Eye (tissue), 1 donor: ENCODE measurements at regions not wholly inside any gene's neighbourhood (a gene's known extent, or its start where the extent isn't known, plus 50 kb on each side); places are given as distances from the start of the nearest gene placed in this dataset.

ENCODE experiments used
- DNase-seq: peaks from one replicate; pipeline ENCODE4 v3.0.0-alpha.2; 2015

DNA sequence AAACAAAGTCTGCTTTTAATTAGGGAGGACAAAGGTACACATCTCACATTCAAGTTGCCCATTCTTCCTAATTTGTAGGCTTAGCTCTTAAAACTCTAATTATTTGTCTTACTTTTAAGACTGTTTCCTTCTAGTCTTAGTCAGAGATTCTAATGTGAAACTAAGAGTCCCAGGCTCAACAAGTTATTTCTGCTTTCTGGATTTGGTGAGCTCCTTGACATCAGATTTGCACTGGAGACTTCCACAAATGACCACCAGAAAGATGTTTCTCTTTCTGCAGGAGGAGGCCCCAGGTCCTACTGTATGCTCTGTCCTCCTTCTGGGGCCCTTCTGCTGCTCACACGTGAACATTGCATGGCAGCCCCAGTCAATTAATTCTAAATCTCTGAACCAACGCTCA, 194.2 kb upstream of the JUN start:
- no peak for DNase-seq

DNA sequence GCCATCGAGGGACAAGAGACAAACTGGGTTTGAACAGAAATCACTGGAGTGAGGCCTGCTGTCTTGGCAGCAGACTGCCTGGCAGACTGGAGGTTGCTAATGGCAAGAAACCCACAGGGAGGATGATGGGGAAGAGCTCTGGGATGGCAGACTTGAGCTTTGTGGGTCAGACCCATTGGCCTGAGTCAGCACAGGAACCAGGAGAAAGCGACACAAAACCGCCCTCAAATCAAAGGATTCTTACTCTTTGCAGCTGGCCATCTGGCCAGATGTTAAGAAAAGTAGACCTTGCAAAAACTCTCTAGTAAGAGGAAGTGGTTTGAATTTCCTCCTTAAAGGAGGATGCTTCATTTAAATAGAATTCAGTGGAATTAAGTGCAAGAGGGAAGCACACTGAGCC, 195.2 kb upstream of the JUN start:
- DNase-seq = no peak

DNA sequence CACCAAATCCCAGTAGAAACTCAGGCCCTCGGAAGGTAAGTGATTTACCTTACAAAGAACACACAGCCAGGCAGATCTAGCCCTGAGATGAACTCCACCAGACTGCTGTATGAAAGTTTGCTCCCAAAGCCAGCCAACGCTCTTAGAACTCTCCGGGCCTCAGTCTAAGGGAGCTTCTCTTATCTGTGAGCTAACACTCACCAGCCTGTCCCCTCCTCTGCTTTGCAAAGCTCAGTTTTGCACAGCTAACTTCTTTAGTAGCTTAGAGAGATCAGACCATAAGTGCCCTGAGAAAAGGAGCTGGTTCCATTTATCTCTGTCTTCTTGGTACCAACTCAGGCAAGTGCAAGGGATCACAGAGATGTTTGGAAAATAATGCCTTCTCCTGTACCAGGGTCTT, 195.8 kb upstream of the JUN start:
- no peak for DNase-seq

DNA sequence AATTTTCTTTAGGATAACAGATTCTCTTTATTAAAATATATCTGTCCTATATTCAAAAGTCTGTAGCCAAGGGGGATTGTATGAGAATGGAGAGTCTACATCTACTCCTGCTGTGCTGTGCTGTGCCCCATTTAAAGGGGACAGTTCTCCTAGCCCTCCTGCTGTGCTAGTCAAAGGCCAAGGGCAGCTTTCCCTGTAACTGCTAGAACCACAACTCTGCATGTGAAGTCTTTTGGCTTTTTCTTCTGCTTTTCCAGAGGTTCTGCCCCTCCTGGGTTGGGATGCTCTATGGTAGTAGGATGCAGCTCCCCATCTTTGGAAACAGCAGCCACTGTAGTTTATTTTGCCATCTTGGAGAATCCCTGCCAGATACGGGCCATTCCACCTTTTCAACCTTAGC, 197.5 kb upstream of the JUN start:
- DNase-seq = no peak

DNA sequence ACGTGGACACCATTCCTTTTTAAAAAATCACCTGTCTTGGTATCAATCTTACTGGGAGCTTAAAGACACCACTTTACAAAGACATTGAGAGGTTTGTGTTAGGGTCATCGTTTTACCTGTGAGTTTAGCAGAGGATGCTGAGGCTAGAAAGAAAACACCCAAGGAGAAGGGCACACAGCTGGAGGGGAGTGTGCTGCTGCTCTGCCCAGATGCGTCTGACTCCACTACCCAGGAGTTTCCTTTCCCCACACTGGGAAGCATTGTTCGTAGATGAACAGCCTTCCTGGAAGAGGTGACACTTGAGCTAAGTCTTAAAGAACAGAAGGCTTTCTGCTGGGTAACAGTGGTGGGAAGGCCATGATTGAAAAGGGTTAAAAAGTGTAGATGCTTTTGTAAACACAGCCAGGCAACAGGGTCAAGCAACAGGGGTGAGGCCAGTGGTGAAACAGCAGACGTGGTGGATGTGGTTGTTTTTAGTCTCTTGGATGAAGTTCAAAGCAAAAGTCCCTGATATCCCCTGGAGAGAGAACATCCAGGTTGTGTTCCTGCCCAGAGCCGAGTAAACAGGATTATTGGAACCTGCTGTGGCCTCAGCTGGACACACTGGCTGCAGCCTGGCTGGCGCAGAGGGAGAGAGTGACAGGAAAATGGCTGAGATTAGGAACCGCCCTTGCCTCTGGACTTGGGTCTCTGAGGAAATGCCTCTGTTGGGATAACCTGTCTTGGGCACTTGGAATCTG, 198.6 kb upstream of the JUN start:
- DNase-seq = no peak

DNA sequence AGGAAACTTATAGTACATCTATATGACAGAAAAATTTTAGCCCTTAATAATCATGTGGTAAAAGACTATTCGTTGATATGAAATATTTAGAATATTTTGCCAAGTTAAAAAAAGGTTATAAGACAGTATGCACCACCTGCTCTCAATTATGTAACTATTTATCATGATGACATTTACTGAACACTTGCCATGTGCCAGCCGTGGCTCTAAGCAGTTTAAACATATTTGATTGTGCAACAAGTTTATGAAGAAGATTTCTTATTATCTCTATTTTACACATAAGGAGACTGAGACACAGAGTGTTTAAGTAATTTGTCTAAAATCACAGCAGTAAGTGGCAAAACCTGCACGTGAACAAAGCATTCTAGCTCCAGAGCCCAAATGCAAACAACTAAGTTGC, 199.3 kb upstream of the JUN start:
- DNase-seq = no peak

DNA sequence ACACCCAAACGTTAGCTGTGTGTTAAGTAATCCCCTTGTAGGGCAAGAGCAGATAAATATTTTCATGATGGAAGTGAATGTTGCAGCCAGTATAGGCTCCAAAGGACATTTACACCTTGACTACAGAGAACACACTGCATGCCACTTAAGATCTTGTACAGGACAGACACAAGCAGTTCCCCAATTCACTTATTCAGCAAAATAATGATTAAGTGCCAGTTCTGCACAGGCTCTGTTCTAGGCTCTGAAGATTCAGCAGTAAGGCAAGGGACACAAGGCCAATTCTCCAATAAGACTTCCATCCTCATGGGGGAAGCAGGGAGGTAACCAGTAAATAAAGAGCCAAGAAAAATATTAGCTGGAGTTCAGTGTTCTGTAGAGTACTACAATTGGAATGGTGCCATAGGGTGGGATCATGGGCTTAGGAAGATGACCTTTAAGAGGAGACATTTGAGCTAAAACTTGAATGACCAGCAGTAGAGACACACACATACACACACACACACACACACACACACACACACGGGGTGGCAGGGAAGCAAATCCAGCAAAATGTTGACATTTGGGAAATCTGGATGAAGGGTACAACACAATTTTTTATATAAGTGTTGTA, 199.9 kb upstream of the JUN start:
- DNase-seq = no peak

DNA sequence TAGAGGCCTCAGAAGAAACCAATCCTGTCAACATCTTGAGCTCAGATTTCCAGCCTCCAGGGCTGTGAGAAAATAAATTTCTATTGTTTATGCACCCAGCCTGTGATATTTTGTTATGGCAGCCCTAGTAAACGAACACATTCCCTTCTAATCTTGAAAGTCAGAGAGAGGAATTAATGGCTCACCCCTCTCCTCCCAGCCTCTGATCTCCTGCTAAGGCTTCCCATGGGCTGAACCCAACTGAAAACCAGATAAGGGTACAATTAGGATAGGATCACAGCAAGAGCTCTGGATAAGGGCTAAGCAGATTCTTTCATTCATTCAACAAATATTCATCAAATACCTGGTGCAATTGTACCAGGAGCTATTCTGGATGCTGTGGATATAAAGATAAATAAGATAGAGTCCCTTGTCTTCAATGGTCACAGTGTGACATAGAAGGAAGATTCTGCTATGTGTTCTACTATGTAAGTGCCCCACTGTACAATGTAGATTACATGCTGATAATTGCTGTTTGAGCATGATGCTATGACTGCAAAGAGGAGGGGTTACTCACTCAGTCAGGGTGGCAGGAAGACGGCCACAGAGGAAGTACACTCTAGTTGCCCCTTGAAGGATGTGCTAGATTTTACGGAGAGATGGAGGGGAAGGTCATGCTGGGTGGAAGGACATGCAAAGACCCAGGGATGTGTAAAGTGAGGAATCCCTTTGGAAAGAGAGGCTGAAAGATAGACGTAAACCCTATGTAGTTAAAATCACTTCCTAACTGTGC, 203.3 kb upstream of the JUN start:
- no peak for DNase-seq

DNA sequence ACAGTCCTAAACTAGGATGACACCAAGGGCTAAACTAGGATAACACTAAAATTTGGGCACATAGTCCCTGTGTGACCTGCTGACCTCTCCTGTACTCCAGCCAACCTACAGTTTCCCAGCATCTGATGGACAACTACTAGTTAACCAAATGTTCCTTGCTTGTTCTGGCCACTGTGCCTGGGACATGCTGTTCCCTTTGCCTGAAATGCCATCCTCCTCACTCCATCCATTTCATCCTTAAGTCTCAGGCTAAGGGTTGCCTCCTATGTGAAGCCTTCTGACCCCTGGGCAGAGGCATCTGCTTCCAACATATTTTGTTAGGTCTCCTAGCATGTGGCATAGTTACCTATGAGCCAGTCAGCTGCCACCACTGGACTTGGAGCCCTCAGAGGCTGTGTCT, 204.9 kb upstream of the JUN start:
- DNase-seq = no peak

DNA sequence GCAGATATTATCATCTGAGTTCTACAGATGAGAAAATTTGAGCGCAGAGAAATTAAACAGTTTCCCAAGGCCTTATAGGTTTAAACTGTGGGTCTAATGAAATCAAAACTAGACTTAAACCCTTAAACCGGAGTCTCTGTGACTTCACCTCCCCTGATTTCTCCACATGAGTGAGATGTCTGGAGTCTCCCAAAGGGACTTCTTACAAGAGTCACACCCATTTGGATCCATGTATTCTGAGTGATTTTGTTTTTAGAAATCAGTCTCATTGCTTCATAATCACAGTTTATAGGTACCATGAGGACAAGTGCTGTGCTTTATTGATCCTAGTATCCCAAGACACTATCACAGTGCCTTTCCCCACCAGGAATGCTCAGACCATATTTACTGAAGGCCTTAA, 206.0 kb upstream of the JUN start:
- no peak for DNase-seq

DNA sequence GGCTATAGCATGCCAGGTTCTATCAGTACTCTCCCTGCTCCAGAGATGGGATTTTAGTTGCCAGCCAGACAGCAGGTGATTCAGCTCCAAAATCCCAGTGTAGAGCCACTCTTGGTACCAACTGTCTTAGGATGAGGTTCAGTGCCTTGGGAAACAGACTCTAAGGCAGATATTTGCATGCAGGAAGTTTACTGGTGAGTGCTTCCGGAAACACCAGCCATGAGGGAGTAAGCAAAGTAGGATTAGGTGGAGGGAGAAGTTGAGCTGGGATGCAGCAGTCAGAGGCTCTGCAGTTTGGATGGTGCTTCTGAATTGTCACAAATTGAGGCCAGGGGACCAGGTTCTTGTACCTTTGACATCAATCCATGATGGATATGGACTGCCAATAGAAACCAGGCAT, 207.5 kb upstream of the JUN start:
- DNase-seq = no peak

DNA sequence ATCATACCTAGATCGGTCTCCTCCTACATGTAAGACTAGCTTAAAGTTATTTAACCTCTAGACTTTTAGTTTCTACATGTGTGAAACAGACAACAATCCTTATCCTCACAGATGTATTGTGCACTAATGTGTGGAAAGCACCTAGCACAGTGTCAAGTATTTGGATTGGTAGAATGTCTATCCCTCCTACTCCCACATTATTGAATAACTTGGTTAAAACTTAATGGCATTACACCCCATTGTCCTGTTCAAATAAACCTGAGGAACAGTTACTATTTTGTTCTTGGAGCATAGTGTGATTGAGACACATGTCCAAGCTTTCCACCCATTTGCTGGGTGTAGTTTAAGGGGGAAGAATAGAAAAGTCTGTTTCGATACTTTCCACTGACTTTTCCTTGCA, 208.8 kb upstream of the JUN start:
- DNase-seq = no peak

DNA sequence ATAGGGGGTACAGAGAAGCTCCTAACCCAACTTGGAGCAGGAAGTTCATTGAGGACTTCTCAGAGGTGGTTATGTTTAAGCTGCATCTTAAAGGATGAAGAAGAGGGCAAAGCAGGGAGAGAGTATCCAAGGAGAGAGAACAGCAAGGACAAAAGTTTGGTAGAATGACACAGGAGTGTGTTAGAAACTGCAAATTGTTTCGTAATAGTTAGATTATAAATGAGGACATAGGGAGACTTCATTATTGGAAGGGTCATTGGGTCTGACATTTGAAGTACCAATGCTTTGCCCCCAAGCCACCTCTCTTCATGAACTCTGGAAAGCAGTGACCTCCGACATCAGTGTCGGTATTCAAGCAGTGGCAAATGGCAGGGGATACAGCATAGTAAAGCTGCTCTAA, 209.6 kb upstream of the JUN start:
- no peak for DNase-seq

DNA sequence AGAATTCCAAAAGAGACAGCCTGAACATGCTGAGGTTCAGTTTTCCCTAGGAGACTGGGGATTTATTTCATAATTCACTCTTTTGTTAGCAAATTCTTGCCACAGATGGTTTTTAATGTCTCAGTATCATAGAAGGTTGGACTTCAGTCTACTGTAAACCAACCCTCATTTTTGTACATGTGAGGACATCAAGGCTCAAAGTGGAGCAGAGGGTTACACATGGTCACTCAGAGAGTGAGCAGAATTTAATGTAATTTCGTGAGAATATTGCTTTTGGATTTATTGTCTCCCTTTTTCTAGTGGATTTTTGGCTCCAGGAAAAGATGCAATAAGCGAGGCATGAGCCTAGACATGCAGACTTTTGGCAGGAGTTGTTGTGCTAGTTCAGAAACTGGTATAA, 210.8 kb upstream of the JUN start:
- no peak for DNase-seq

DNA sequence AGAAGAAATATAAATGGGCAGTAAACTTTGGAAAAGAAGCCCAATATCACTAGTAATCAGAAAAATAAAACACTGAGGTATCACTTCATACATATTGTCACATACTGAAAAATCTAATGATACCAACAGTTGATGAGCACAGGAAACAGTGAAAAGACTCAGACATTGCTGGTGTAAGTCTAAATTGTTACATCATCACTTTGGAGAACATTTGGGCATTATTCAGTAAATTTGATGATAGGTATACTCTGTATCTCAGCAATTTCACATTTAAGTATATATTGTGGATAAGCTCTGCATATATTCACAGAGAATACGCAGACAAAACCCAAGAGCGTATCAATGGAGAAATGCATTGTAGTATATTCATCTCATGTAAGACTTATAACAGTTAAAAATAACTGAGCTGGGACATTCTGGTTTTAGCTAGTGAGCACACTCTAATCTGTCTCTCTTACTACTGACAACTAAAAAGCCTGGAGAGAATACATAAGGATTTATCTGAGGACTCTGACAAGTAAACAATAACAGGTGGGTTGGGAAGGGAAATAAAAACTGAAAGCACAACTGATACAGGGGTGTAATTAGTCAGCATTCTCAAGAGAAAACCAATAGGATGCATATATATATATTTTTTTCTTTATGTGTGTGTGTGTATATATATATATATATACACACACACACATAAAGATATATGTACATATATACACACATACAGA, 212.7 kb upstream of the JUN start:
- DNase-seq = no peak

DNA sequence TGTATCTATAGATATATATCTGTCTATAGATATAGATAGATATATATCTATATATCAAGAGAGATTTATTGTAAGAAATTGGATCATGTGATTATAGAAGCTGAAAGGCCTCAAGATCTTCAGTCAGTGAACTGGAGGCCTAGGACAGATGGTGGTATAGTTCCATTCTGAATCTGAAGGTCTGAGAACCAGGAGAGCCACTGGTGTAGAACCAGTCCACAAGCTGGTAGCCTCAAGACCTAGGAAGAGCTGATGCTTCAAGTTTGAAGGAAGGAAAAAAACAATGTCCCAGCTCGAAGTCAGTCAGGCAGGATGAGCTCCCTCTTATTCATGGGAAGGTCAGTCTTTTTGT, 213.2 kb upstream of the JUN start:
- DNase-seq = no peak

DNA sequence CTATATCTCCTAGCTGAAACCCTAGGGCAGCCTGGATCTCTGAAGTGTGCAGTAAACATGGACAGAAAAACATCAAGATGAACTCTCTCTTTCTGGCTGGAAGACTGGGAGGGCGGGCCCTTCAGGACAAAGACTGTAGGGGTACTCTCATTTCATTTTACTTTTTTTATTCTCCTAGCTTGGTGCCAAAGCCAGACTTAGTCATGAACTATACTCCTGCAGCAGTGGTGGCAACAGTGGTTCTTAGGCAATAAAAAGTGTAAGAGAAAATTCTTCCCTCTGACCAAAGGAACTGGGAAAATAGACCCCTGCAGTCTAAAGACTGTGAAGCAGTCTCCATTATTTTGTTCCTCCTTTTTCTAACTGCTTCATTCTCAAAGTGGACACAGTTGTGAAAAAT, 213.8 kb upstream of the JUN start:
- DNase-seq = no peak

DNA sequence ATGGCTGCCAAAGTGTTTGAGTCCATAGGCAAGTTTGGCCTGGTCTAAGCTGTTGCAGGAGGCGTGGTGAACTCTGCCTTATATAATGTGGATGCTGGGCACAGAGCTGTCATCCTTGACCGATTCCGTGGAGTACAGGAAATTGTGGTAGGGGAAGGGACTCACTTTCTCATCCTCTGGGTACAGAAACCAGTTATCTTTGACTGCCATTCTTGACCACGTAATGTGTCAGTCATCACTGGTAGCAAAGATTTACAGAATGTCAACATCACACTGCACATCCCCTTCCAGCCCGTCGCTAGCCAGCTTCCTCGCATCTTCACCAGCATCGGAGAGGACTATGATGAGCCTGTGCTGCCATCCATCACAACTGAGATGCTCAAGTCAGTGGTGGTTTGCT, 215.8 kb upstream of the JUN start:
- no peak for DNase-seq

DNA sequence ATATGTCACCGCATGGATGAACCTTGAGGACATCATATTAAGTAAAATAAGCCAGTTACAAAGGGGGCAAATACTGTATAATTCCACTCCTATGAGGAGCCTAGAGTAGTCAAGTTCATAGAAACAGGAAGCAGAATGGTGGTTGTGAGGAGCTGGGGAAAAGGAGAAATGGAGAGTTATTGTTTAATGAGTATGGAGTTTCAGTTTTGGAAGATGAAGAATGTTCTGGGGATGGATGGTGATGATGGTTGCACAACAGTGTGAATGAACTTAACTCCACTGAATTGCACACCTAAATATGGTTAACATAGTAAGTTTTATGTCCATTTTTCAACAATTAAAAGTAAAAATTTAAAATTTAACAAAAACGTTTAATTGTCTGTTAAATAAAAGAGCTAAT, 220.9 kb upstream of the JUN start:
- no peak for DNase-seq

DNA sequence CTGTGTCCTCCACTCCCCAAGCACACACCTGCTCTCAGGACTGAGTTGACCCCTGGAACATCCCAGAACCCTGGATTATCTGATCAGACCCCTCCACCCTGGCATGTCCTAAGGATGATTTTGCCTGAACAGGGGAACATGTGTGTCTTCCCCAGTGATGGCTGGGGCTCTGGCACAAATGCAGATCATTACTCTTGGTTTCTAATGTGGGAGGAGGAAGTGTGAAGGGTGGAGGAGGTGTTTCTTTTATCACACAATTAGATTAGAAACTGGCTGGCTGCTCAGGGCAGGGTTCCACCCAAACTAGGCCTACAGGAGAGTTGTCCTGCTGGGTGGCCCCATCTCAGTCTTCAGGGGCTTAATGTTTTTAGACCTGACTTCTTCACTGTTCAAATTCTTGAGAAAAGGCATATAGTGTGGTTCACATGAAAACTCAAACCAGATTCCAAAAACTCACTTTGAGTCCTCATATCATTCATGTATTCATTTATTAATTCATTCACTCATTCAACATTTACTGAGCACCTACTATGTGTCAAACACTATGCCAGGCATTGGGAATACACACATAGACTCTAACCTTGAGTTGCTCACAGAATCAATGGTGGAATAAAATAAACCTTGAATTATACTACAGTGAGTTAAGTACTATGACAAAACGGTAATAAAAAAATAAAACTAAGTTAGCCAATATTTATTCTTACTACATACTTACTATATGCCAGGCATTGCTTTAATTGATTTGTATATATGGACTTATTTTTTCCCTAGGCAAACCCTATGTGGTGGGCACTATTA, 221.8 kb upstream of the JUN start:
- DNase-seq = no peak

DNA sequence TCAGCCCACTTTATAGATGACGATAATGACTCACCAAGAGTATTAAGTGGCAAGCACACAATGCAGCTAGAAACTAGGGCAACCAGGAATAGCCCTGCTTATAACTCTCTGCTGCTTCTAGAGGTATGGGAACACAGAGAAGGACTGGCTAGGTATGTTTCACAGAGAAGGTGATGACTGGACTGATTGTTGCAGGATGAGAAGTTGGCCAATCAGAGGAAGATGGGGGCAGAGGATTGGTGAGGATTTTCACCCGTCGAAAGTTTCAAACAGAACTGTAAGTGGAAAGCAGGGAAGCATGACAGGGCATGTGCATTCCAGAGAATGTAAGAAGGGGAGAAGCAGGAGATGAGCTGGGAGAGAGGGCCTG, 222.4 kb upstream of the JUN start:
- DNase-seq = no peak

DNA sequence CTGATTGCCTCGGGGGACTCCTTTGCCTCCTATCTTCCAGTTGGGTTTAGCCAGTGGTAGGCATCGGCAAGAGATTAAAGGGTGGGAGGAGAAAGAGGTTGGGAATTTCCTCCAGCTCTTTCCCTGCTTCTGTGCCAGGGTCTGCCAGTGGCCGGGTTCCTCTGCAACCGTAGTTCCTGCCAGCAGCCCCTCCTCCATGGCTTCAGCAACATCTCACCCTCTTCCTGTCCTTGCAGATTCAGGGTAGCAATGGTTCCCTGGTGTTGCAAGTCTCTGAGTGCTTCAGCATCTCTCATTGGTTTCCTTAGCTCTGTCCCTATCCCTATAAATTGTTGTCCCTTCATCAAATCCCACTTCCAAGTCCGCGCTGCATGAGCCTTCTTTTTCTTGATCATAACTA, 223.1 kb upstream of the JUN start:
- no peak for DNase-seq

DNA sequence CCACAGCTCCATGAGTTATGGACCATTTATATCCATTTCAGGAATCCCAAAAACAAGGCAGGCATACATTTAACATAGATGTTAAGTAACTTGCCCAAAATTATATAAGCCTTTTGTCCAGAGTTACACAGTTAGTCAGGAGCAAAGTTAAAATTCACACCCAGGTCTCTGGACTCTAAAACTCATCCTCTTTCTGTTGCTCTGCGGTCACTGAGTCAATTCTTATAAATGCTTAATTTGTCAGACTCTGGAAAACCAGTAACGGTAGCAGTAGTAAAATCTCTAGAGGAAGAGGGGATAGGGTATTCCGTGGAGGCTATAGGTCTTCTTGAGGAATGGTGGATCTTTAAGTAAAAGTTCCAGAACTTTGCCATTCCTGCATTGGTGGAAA, 223.6 kb upstream of the JUN start:
- no peak for DNase-seq
